Stimulated activated CD8-positive, alpha-beta memory T cell treated with anti-CD3 and anti-CD28 coated beads, Interleukin-2, amount 100 ng/mL, for 48 hours (primary cell): ENCODE measurements at regions not wholly inside any gene's neighbourhood (a gene's known extent, or its start where the extent isn't known, plus 50 kb on each side); places are given as distances from the start of the nearest gene placed in this dataset.

Experiments used
- DNase-seq, 2 donors: peaks; one replicate each; pipeline ENCODE4 v3.0.0-alpha.2; 2020; ENCODE audit warnings: low read depth in 2 of 2

DNA sequence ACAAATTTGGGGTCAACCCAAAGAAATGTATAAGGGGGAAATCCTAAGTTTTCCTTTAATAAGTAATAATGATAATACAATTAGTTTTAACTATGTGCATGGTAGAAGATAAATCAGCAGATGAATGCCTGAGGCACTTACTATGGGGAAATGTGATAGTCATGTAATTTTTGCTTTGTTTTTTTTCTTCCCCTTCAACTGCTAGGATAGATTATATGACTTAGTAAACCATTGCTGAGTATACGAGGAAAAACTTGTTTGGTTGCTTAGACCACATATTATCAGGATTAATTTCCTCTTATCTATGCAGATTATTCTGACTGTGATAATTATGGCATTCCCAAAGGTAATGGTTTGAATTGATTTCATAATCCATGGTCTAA is 181.1 kb downstream of the TGFB2 start:
- DNase-seq = no peak

DNA sequence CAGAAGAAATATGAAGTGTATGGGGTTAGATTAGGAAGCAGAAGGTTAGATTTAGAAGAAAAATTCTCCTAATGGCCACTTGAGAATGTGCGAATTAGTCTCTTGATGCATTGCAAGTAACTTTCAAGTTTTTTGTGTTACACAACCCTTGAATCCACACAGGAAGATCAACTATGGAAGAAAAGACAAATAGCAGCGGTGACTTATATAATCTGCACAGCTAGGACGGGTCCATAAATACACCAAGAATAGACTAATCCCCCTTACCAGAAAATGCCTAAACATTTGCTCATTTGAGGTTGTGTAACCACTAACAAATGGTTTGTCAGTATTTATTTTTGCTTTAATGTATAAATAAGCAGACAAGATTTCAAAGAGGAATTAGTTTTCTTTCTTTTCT is 182.6 kb downstream of the TGFB2 start:
- DNase-seq = no peak

DNA sequence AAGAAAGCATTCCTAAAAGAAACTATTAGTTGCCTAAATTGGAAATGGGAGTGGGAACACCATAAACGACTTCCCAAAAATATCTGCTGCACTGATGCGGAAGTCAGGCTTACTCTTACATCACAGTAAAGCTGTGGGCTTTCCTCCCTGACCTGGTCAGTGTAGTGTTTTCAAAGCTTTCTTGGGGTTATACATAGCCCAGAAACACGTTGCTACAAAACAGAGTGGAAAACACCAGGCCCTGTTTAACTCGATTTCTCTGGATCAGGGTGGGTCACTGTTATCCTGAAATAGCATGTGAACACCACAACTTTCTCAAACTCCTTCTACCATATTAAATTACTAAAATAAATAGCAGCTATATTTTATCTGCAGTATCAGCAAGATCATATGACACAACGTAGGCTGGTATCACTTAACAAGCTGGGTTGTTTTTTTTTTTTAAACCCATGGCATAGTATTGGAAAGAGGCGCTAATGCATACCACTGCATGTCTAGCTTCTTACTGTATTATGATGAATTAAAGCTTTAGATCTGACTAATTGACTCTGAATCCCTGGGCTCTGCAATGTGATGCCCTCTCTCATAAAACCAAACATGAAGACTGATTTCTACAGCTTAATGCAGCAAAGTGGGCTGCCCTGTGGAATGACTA is 184.6 kb downstream of the TGFB2 start:
- DNase-seq = no peak

DNA sequence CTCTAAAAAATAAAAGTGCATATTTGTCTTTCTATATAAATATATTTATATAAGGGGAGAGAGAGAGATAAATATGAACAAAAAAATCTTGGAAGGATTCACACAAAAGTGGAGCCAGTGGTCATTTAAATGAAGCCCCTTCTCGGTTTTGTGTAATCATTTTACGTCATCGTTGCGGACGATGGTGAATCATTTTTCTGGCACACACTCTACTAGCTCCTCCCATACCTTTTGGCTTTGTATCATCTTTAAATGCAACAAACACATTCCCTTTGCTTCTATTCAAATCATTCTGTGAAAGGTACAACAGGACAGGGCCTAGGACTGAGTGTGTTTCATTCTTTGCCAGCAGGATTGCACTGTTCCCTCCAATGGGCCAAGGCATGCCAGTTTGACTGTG is 186.8 kb downstream of the TGFB2 start:
- no peak for DNase-seq

DNA sequence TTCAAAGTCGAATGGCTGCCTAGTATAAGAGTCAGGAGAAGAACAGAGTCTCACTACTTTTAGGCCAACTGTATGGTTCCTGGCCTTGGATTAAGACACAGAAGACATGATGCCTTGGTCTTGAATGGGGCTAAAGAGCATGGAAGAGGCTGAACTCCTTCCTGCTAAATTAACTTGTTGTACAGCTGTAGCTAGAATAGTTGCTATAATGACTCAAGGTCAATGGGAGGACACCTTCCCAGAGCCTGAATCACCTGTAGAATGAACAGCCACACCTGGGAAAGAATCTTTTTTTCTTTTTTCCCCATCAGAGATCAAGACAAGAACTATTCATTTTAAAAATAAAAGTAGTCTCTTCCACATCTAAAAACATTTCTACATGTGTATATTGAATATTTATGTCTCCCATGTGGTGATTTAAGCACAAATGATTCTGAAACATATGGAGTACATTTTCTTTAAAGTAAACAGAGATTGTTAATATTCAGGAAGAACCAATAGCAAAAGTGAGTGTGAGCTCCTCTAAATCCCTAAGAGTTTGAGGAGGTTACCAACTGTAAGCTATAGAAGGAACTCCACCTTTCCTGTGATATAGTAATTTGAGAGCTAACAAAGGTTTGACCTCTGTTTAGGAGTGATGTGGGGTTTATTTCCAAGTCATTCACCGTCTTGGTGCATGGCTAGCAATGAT is 191.3 kb downstream of the TGFB2 start:
- DNase-seq = no peak

DNA sequence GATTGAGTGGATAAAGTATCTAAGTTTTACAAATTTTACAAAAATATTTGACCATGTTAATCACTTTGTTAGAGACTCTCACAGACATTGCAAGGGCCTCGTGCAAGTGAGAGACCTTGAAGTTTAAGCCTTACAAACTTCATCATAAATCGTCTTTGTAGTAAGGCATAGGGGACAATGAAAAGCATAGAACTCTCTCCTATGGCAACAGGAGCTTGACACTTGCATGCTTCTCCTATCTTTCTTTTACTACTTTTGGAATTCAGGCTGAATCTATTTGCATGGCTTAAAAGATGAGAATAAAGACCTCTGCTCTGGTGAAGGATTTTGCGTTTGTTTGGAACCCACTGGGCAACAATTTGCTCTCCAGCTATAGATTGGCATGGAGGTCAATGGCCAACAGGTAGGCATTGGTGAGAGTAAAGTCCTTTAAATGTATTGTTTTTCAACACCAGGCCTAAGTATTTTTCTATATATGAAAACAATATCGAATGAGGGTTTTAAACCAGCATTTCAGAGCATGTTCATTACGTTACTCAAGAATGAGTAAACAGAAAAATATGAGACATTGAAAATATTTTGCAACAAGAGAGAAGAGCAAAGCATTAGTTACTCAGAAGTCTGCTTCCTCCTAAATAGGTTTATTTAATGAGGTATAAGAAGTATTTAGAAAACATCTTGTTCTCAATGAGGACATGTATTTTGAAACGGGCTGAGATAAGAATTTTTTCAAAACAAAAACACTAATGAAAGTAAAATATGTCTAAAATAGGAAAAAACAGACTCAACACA is 192.2 kb downstream of the TGFB2 start:
- DNase-seq = no peak

DNA sequence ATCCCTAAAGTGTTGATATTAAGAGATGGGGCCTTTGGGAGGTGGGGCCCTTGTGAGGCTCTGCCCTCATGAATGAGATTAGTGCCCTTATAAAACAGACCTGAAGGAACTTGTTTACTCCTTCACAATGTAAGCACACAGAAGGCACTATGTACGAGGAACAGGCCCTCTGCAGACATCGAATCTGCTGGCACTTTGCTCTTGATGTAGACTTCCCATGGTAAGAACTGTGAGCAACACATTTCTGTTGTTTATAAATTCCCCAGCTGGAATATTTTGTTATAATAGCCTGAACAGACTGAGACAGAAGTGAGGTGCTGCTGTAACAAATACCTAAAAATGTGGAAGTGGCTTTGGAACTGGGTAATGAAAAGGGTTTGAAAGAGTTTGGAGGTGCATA is 193.2 kb downstream of the TGFB2 start:
- DNase-seq = no peak

DNA sequence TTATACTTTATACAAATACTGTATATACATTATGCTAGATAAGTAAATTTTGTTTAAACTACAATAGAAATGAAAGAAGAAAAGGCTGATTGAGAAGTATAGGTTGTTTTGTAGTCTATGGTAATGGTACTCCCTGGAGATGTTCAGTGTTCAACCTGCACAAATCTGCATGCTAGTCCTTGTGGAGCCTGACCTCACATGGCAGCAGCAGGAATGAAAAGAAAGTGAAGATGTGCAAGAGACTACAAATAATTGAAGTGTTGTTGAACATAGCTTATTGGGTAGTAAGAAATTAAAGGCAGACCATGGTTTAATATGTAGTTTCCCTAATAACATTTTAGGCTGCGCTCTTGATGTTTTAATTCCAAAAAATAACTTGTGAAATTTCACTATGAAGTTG is 201.2 kb downstream of the TGFB2 start:
- no peak for DNase-seq

DNA sequence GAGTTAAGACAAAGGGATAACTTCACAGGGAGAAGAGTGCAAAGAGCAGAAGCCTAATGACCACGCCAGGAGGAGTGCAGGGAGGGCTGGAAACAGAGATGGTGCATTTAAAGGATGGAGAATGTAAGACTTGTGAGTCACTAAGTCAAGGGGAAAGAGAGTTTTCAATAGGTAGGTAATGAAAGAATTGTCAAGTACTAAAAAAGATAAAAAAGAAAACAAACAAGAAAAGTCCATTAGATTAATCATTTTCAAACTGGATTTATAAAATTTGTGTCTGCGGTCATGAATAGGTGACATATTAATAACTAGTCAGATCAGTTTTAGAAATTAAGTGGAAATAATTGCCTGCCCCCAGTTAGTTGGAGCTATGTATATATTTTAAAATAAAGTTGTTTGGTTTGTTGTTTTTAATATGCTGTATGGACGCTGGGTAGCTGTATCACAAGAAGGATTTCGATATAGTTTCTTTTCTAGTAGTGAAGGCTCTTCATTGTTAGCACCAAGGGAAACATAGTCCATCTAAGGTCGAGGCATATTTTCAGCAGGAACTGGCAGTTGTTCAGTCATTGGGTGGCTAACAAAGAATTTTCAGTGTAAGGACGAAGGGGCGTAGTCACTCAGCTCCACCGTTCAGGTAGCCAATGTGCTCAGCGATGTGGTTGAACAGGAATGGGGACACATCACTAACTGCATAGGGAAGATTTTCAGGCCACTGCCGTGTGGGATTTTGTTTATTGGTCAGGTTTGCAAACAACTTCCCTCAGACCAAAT is 203.0 kb downstream of the TGFB2 start:
- DNase-seq = no peak

DNA sequence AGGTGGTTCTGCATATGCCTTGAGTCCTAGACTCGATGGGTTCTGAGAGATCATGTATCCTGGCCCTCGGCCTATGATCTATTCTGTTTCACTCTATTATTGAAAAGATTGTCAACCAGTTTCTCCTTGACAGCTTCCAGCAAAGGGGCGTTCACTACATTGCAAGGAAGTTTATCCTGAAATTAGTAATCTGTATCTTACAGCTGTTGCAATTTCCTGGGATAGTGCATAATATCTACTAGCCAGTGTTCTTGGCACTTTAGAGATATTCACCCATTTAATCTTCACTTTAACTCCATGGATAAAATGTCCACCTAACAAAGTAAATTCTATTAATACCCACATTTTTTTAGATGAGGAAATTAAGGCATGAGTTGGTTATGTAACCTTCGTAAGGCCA is 203.6 kb downstream of the TGFB2 start:
- no peak for DNase-seq

DNA sequence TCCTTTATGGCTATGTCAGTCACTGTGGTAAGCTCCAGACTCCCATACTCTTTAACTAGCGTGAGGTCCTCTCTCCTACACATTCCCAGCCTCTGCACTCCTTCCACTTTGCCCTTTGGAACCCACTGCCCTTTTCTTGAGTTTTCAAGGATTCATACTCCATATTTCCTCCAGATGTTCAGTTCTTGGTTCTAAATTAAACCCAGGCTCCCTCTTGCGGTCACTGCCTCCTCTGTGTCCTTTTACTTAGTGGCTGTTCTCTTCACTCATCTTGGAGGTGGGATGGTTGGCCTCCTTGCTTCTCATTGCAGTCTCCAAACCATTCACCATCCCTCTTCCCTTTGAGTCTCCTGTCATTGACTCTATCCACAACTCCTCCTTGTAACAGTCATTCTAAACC is 208.1 kb downstream of the TGFB2 start:
- no peak for DNase-seq

DNA sequence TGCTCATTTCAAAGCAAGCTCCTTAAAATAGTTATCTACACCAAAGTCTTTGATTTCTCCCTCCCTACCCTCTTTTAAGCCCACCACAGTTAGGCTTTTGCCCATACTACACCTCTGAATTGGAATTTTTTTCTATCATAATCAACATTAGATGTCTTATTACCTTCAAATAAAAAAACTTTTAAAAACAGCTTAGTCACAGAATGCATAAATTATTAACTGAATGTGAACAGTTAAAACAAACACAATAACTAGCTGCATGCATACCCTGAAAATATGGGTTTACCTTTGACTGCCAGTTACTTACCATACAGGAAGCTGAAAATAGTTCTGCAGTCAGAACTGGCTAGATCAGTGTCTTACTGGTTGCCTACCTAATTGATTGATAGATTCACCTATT is 210.9 kb downstream of the TGFB2 start:
- DNase-seq = no peak

DNA sequence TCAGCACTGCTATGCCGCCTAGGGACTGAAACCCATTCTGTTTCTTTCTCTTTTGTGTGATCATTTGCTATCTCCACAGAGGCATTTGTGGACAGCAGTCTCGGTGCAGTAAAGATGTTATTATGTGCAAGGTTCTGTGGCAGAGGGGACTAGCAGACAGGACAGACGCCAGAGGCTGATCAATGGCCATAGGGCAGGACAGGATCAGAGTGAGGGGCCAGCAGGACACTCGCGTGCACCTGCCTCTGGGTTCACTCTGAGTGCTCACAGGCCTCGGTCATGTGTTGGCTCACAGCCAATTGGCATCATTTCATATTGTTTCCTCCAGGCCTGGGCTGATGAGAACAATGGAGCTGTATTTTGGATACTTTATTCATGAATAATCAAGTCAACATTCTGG is 212.6 kb downstream of the TGFB2 start:
- DNase-seq = no peak

DNA sequence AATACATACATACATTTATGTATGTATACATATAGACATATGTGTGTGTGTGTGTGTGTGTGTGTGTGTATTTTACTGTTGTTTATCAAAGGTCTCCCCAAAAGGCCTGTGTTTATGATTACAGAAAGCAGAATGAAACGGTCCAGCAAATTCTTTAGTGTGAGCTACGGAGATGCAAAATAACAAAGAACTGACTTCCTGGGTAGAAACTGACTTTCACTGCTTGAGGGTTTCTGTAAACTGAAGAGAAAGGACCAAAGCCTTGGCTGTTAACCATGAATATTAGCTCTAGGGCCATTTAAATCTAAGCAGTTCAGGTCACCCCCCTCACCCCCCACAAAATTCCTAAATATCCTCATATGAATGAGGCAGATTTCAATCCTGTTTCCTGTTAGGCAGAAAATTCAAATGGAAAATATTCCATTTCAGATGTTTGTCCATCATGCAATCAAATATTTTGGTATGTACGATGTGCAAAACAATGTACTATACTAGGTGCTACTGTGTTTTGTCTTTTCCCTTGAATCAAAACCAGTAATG is 213.2 kb downstream of the TGFB2 start:
- no peak for DNase-seq

DNA sequence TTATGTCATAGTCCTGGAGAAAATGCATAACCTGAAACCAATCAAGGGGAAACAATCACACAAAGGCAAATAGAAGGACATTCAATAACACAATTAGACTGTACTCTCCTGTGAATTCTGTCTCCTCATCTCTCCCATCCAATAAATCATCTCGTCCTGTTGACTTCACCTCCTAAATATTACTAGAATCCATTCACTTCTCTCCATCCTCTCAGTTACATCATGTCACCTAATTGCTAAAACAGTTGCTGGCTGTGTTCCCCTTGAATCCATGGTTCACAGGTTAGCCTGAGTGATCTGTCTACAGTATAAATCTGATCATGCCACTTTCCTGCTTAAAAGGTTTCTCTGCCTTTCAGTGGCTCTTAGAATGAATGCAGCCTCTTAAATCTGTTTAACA is 220.2 kb downstream of the TGFB2 start:
- no peak for DNase-seq

DNA sequence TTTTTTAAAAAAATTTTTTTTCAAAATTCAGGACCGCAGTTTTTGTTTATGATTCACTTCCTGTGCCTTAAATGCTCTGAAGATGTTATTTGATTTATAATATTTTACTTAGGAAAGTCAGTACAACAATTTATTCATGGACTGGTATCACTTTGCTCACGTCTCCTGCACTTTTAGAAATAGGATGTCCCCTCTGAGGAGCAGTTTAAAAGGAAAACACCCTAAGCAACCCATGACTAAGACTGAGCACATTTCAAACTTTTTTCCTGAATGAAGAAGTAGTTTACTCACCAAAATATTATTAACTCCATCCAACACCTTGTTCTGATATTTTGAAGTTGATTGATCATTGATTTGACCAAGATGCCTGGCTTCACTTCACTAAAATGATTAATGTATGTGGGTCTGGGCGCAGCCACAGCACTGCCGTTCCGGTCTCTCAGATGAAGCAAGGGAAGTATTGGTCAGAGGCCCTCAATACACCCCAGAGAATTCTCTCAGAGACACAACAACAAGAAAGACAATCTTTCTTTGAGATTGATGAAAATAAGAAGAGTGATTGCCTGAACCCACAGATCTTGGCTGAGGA is 223.9 kb downstream of the TGFB2 start:
- no peak for DNase-seq

DNA sequence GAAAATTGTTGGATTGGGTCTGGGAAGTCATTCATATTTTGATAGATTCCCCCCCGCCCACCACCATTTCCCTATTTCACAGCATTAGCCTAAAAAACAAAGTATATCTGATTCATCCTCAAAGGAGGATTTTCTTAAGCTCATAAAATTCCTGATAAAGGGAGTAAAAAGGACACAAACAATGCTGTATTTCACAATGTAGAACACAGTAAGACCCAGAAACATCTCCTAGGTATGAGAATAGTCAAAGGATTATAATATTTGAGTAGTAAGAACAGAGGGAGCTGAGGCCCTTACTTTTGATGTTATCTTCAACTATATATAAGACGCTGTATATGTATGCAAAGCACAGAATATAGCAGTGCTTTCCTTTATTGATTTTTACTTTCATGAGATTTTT is 225.3 kb downstream of the TGFB2 start:
- no peak for DNase-seq

DNA sequence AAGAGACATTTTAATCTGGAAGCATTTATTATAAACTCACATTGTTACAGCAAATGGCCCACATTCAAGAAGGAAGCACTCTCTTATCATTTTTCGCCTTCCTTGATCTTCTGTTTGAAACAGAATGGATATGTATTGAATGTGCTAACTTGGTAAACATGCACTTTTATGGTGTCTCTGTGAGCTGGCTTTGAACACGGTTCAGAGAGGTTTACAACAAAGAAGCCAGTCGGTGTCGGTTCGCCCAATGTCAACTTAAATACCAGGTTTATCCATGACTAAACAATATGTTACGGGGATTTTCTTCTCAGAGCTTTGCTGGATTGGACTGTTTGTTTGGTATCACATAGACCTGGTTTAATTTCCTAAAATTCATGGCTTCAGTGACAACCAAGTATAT is 226.4 kb downstream of the TGFB2 start:
- DNase-seq = no peak

DNA sequence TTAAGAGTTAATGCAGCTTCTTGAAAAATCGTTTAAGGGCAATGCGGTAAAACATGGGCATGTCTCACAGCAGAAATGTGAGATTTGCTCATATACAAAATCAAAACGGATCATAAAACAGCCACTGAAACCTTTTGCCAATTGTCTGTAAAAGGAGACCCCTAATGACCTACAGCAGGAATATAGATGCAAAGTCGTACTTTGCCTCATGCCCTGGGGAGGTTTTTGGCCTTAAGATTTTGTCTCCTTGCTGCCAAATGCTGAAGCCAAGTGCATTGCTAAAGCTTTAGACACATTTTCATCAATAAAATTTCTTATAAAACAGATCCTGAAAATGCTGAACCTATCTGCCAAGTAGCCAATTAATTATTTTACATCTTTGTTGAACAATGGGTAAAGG is 226.9 kb downstream of the TGFB2 start:
- no peak for DNase-seq

DNA sequence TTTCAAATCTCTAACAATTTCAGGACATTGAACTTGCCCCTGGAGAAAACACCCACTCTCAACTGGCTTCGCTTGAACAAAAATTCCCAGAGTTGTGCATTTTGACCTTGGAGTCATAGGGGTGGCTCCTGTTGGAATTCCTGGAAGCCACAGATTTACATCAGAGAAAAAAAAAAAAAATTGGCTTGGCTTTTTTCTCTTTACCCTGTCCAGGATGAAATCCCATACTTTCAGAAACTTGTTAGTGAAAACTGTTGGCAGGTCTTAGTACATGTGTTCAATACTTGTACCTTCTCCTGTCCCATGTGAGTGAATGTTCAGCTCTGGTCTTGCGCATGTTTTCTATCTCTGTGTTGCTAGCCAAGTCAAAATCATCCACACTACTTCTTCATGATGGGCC is 228.8 kb downstream of the TGFB2 start:
- no peak for DNase-seq

DNA sequence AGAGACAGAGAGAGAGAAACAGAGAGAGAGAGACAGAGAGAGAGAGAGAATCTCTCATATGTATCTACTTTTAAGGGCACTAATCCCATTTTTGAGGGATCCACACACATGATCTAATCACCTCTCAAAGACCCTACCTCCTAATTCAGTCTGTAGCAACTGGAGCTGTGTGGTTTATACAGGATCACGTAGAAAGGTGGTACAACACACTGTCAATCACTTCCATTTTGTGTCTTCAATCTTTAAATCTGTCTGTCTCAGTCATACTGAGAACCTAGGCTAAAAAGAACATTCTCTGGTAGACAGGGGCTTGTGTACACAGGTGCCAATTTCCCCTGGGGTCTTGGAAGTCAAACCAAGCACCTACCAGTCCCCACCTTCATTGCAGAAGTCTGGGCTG is 229.9 kb downstream of the TGFB2 start:
- no peak for DNase-seq

DNA sequence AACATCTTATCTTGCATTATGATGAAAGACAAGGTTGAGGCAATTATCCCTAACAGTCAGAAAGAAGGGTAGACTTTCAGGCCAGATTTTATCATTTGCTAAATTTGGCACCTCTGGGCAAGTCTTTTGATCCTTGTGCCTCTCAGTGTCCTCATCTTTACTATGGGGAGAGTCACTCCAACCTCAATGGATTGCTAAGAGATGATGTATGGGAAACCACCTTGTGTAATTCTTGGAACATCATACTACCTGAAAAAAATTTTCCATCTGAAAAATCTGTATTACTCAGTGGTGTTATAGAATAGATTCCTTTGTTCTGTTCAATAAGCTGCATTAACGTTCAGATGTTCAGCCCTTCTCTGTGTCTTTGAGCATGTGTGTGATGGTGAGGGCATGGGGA is 230.7 kb downstream of the TGFB2 start:
- no peak for DNase-seq
